ENCODE measurements at regions not wholly inside any gene's neighbourhood (a gene's known extent, or its start where the extent isn't known, plus 50 kb on each side); places are given as distances from the start of the nearest gene placed in this dataset.

DNA sequence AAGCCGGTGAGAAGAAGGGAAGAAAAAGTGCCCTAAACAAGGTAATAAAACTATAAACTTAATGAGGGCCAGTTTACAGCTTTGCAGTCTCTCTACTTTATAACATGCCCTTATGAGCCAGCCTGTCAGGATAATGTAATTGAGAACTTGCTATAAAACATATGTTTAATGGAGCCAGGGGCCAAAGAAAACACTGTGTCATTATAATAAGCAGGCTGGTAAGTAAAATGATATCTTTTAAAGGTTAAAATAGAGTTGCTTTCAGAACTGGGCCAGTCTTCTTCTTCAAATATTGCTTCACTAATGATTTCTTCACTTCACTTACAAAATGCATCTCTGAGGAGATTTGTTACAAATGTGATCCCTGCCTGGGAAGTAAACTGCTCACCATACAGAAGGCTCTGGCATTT is 192.5 kb downstream of the SHOX2 start:
- TF ChIP-seq BCL11A (IDR thresholded peaks at IDR 0.05; ENCODE audit: low read depth in 2 of 2, low read length in 2 of 2) (no peak), POLR2A (IDR thresholded peaks at IDR 0.05; ENCODE audit: control extremely low read depth in 1 of 2, low read depth in 2 of 2, low read length in 2 of 2) (no peak), SIX5 (IDR thresholded peaks at IDR 0.05; ENCODE audit: low read depth, low read length) (no peak), EGR1 (IDR thresholded peaks at IDR 0.05; ENCODE audit: borderline replicate concordance, low read depth, low read length) (no peak), RFX5 (IDR thresholded peaks at IDR 0.05; ENCODE audit: borderline replicate concordance, low read depth, low read length) (no peak), CHD2 (IDR thresholded peaks at IDR 0.05; ENCODE audit: low read length) (no peak), HDAC2 (IDR thresholded peaks at IDR 0.05; ENCODE audit: borderline replicate concordance in 1 of 2, low read depth in 2 of 2, low read length in 2 of 2) (no peak), KDM4A (IDR thresholded peaks at IDR 0.05; ENCODE audit: low read depth, low read length, severe bottlenecking) (no peak), SP1 (IDR thresholded peaks at IDR 0.05; ENCODE audit: low read depth, low read length) (no peak), SUZ12 (IDR thresholded peaks at IDR 0.05; ENCODE audit: low read length) (no peak), YY1 (IDR thresholded peaks at IDR 0.05; ENCODE audit: low read depth, low read length) (no peak)
- H3K23me2 ChIP-seq (ENCODE audit: low read depth, low read length) = no peaks in the 10 kb centered on the region; the same call in 1 of the 2 replicates
- H3K4ac ChIP-seq (replicated peaks; ENCODE audit: insufficient read length, low read depth, low read length) = no peak overlapping the region
- CTCF ChIA-PET (ENCODE audit: partially characterized antibody) = interaction anchor here (0.6 to 1.1 kb wide), 2 partner anchors 30 to 573 kb away, joined by 3 read pairs; no protein-coding TSS in a partner anchor
- H2AK5ac ChIP-seq (ENCODE audit: low read depth, low read length) = no peak overlapping the region
- H4K20me1 ChIP-seq (replicated peaks in 1 of 2; ENCODE audit: control insufficient read depth in 1 of 2, insufficient read depth in 2 of 2, low read length in 2 of 2) = no peaks in the 10 kb centered on the region
- H4K8ac ChIP-seq (ENCODE audit: extremely low read depth, insufficient read depth, low read length) = no peak overlapping the region
- no peak overlapping the region for H3K4me2 ChIP-seq (ENCODE audit: insufficient read depth in 1 of 2, low read depth in 2 of 2, low read length in 2 of 2)
- no peak overlapping the region for H2BK120ac ChIP-seq (replicated peaks; ENCODE audit: low read depth, low read length)
- no peaks in the 10 kb centered on the region for H3K79me1 ChIP-seq (ENCODE audit: low read depth, low read length)
- no peak overlapping the region for H3K27ac ChIP-seq (ENCODE audit: low read depth, low read length)
- H3K14ac ChIP-seq (ENCODE audit: insufficient read length) = no peak overlapping the region
- H2BK12ac ChIP-seq (ENCODE audit: low read depth, low read length) = no peak overlapping the region
- no peaks in the 10 kb centered on the region for H3K27me3 ChIP-seq (replicated peaks in 1 of 4; ENCODE audit: control insufficient read depth in 3 of 4, extremely low read depth in 1 of 4, insufficient read depth in 3 of 4, low read length in 3 of 4)
- no peak overlapping the region for H3K4me3 ChIP-seq (ENCODE audit: extremely low read depth in 1 of 4, insufficient read depth in 2 of 4, low read depth in 3 of 4, low read length in 4 of 4)
- 93% methylated on average over 1 of the region's 1 CpG; no CpG with 5 or more reads in 1 of the 2 experiments for WGBS, 2 experiments (ENCODE audit: extremely low coverage in 1 of 2, insufficient coverage in 1 of 2, insufficient read length in 1 of 2, insufficient replicate concordance in 2 of 2, low coverage in 1 of 2, low lambda C conversion rate in 2 of 2, missing lambda C conversion rate in 1 of 2)
- no peaks in the 10 kb centered on the region for H3K9me3 ChIP-seq (ENCODE audit: insufficient read depth in 2 of 2, low read depth in 1 of 2, low read length in 1 of 2)
- DNase-seq (ENCODE audit: low read depth in 1 of 2, low spot score in 2 of 2) (no peak), FAIRE-seq (no peak)
- H3K79me2 ChIP-seq (ENCODE audit: control insufficient read depth in 1 of 2, insufficient read depth in 2 of 2, low read length in 2 of 2) = no peaks in the 10 kb centered on the region
- no peak overlapping the region for H3K18ac ChIP-seq (ENCODE audit: extremely low read depth, low read length)
- POLR2A ChIA-PET (ENCODE audit: partially characterized antibody) = no interaction called here
- no peak overlapping the region for H2AFZ ChIP-seq (ENCODE audit: low read length)
- no peak overlapping the region for H3K9ac ChIP-seq (replicated peaks in 1 of 4; ENCODE audit: extremely low read depth in 1 of 4, low read depth in 3 of 4, low read length in 3 of 4)
- no peak overlapping the region for H2BK5ac ChIP-seq (ENCODE audit: low read depth, low read length)
- no peak overlapping the region for H3K23ac ChIP-seq (ENCODE audit: insufficient read length)
- no peak overlapping the region for H2BK15ac ChIP-seq (ENCODE audit: low read length)
- no peaks in the 10 kb centered on the region for H3K36me3 ChIP-seq (ENCODE audit: control insufficient read depth in 2 of 4, insufficient read depth in 4 of 4, low read length in 3 of 4)
- peaks cover 0 to 3% (median 0%) of the 10 kb centered on the region in 4 experiments; a peak in 1 of 7 replicates for H3K4me1 ChIP-seq (replicated peaks in 1 of 4; ENCODE audit: control insufficient read depth in 3 of 4, insufficient read depth in 4 of 4, low read length in 3 of 4)
- no peak overlapping the region for H4K5ac ChIP-seq (ENCODE audit: insufficient read length, low read depth, low read length)
- H2BK20ac ChIP-seq (ENCODE audit: low read length) = no peak overlapping the region
- no peak overlapping the region for H4K91ac ChIP-seq (replicated peaks; ENCODE audit: insufficient read length, low read length)
- no peak overlapping the region for H3K56ac ChIP-seq (replicated peaks; ENCODE audit: insufficient read length, low read depth, low read length)
